GM23248 (cell line): ENCODE measurements at regions not wholly inside any gene's neighbourhood (a gene's known extent, or its start where the extent isn't known, plus 50 kb on each side); places are given as distances from the start of the nearest gene placed in this dataset.

Experiments used
- DNase-seq: peaks from one replicate; pipeline ENCODE4 v3.0.0-alpha.2; 2015
- H2AFZ ChIP-seq: fragments of 200-600 bp; sonication (generic); 2 replicates; pipeline ENCODE4 v1.6.1; 2016; ENCODE audit warnings: antibody characterized with exemption
- H3F3A ChIP-seq: fragments of 200-600 bp; sonication (generic); 2 replicates; pipeline ENCODE4 v1.6.1; 2016; ENCODE audit warnings: mild to moderate bottlenecking, antibody characterized with exemption, mixed run types; ENCODE audit not compliant: insufficient read depth
- H3K27ac ChIP-seq: fragments of 200-600 bp; sonication (generic); 2 replicates; pipeline ENCODE4 v1.5.1; 2016; ENCODE audit warnings: mild to moderate bottlenecking
- H3K27me3 ChIP-seq: fragments of 200-600 bp; sonication (generic); replicated peaks from 2 replicates; pipeline ENCODE4 v1.6.1; 2016; ENCODE audit warnings: mild to moderate bottlenecking; ENCODE audit not compliant: insufficient read depth
- H3K36me3 ChIP-seq: fragments of 200-600 bp; sonication (generic); 2 replicates; pipeline ENCODE4 v1.6.1; 2016; ENCODE audit warnings: low read depth, mild to moderate bottlenecking
- H3K4me1 ChIP-seq: fragments of 200-600 bp; sonication (generic); 2 replicates; pipeline ENCODE4 v1.6.1; 2016; ENCODE audit warnings: mild to moderate bottlenecking; ENCODE audit not compliant: insufficient read depth
- H3K4me2 ChIP-seq: fragments of 200-600 bp; sonication (generic); one replicate; pipeline ENCODE4 v1.6.1; 2016; ENCODE audit warnings: mild to moderate bottlenecking; ENCODE audit not compliant: unreplicated experiment
- H3K4me3 ChIP-seq: fragments of 200-600 bp; sonication (generic); 2 replicates; pipeline ENCODE4 v1.5.1; 2016; ENCODE audit warnings: mild to moderate bottlenecking
- H3K79me2 ChIP-seq: fragments of 200-600 bp; sonication (generic); 2 replicates; pipeline ENCODE4 v1.6.1; 2016; ENCODE audit warnings: mild to moderate bottlenecking; ENCODE audit not compliant: insufficient read depth
- H3K9ac ChIP-seq: fragments of 200-600 bp; sonication (generic); 2 replicates; pipeline ENCODE4 v1.6.1; 2016; ENCODE audit warnings: mild to moderate bottlenecking
- H3K9me2 ChIP-seq: fragments of 200-600 bp; sonication (generic); 2 replicates; pipeline ENCODE4 v1.6.1; 2016; ENCODE audit warnings: mixed run types, mild to moderate bottlenecking, moderate library complexity; ENCODE audit not compliant: insufficient read depth
- H3K9me3 ChIP-seq: fragments of 200-600 bp; sonication (generic); one replicate; pipeline ENCODE4 v1.6.1; 2017; ENCODE audit warnings: low read depth
- H4K20me1 ChIP-seq: fragments of 200-600 bp; sonication (generic); 2 replicates; pipeline ENCODE4 v1.6.0; 2016; ENCODE audit not compliant: insufficient read depth
- EZH2 ChIP-seq: fragments of 200-600 bp; sonication (generic); IDR thresholded peaks from 2 replicates; pipeline ENCODE4 v1.6.1; 2018; ENCODE audit warnings: antibody characterized with exemption, mild to moderate bottlenecking; ENCODE audit not compliant: insufficient read depth, poor library complexity, severe bottlenecking
- EZH2phosphoT487 ChIP-seq: fragments of 200-600 bp; sonication (generic); IDR thresholded peaks from 2 replicates; pipeline ENCODE4 v1.6.1; 2018; ENCODE audit warnings: antibody characterized with exemption, moderate library complexity, mild to moderate bottlenecking, low read depth; ENCODE audit not compliant: insufficient read depth
- WGBS, 2 experiments: methylation state at CpG; one replicate each; pipeline ENCODE4 v1.1.6; 2015 to 2017; ENCODE audit warnings: low lambda C conversion rate in 2 of 2, low coverage in 1 of 2; ENCODE audit errors: missing lambda C conversion rate in 2 of 2; 5-methylcytosine and 5-hydroxymethylcytosine counted together
- in situ Hi-C: fragments of 300-500 bp; cut with MboI; formaldehyde crosslinking; loops from 2 replicates; pipeline ENCODE4 v1.15.0; 2020

GRCh38 chr1:218996362-218996761 is 177.3 kb upstream of the LYPLAL1 start:
- peak; percentile 44 for DNase-seq
- no peak for TF ChIP-seq EZH2phosphoT487
- no peak for TF ChIP-seq EZH2
- no peaks in the 10 kb centered on the region for H3K36me3 ChIP-seq

GRCh38 chr1:219000005-219000404 is 173.7 kb upstream of the LYPLAL1 start:
- WGBS, 2 experiments, result 58 to 78% methylated on average over 1 of the region's 1 CpG
- in situ Hi-C loops, result no loop called here

More at GRCh38 chr1:218996362-218996761, 177.3 kb upstream of the LYPLAL1 start:
- H3K4me3 ChIP-seq, result no peak overlapping the region
- H2AFZ ChIP-seq, result no peak overlapping the region
- no peaks in the 10 kb centered on the region for H3K27me3 ChIP-seq
- H3K9me2 ChIP-seq, result no peaks in the 10 kb centered on the region
- H3K79me2 ChIP-seq, result no peaks in the 10 kb centered on the region
- in situ Hi-C loops, result no loop called here
- H3K4me1 ChIP-seq, result no peaks in the 10 kb centered on the region
- no peak overlapping the region for H3K4me2 ChIP-seq
- H4K20me1 ChIP-seq, result no peaks in the 10 kb centered on the region
- no peaks in the 10 kb centered on the region for H3F3A ChIP-seq
- no peak overlapping the region for H3K27ac ChIP-seq
- H3K9me3 ChIP-seq, result no peaks in the 10 kb centered on the region
- H3K9ac ChIP-seq, result no peak overlapping the region

GRCh38 chr1:219000631-219001030 is 173.0 kb upstream of the LYPLAL1 start:
- no peaks in the 10 kb centered on the region for H3F3A ChIP-seq
- in situ Hi-C loops, result no loop called here
- no peaks in the 10 kb centered on the region for H3K79me2 ChIP-seq
- no peak overlapping the region for H3K27ac ChIP-seq
- no peaks in the 10 kb centered on the region for H3K27me3 ChIP-seq
- no peak overlapping the region for H3K4me3 ChIP-seq
- no peaks in the 10 kb centered on the region for H3K9me3 ChIP-seq
- WGBS, 2 experiments, result 69 to 86% methylated on average over 1 of the region's 1 CpG
- DNase-seq, result no peak
- no peak overlapping the region for H3K4me2 ChIP-seq
- H3K9ac ChIP-seq, result no peak overlapping the region
- no peaks in the 10 kb centered on the region for H3K9me2 ChIP-seq
- H3K4me1 ChIP-seq, result no peaks in the 10 kb centered on the region
- no peak overlapping the region for H2AFZ ChIP-seq
- H4K20me1 ChIP-seq, result no peaks in the 10 kb centered on the region
- TF ChIP-seq EZH2phosphoT487, result no peak
- no peak for TF ChIP-seq EZH2
- H3K36me3 ChIP-seq, result no peaks in the 10 kb centered on the region

More at GRCh38 chr1:219000005-219000404, 173.7 kb upstream of the LYPLAL1 start:
- H3K4me2 ChIP-seq, result no peak overlapping the region
- H3K36me3 ChIP-seq, result no peaks in the 10 kb centered on the region
- no peak overlapping the region for H3K9ac ChIP-seq
- no peak overlapping the region for H3K27ac ChIP-seq
- H4K20me1 ChIP-seq, result no peaks in the 10 kb centered on the region
- no peaks in the 10 kb centered on the region for H3K4me1 ChIP-seq
- no peaks in the 10 kb centered on the region for H3K27me3 ChIP-seq
- DNase-seq, result no peak
- no peaks in the 10 kb centered on the region for H3K9me3 ChIP-seq
- no peaks in the 10 kb centered on the region for H3F3A ChIP-seq
- TF ChIP-seq EZH2 (no peak), EZH2phosphoT487 (no peak)
- no peak overlapping the region for H3K4me3 ChIP-seq
- H3K9me2 ChIP-seq, result no peaks in the 10 kb centered on the region
- no peaks in the 10 kb centered on the region for H3K79me2 ChIP-seq
- no peak overlapping the region for H2AFZ ChIP-seq

- Histone ChIP-seq H3F3A (no peaks in the 10 kb centered on the region), H3K4me1 (no peaks in the 10 kb centered on the region), H4K20me1 (no peaks in the 10 kb centered on the region), H3K9me2 (no peaks in the 10 kb centered on the region), H3K79me2 (no peaks in the 10 kb centered on the region), H3K36me3 (no peaks in the 10 kb centered on the region), H3K9ac (no peak overlapping the region), H3K27ac (no peak overlapping the region), H3K4me3 (no peak overlapping the region), H2AFZ (no peak overlapping the region), H3K4me2 (no peak overlapping the region), H3K27me3 (no peaks in the 10 kb centered on the region), H3K9me3 (no peaks in the 10 kb centered on the region)
- TF ChIP-seq EZH2 (no peak), EZH2phosphoT487 (no peak)
- no peak for DNase-seq
- in situ Hi-C loops, result no loop called here
- 67 to 73% methylated on average over 2 of the region's 2 CpGs for WGBS, 2 experiments
These were observed 163.0 kb upstream of the LYPLAL1 start for GRCh38 chr1:219010720-219011119.

GRCh38 chr1:219020386-219020785 is 153.3 kb upstream of the LYPLAL1 start:
- DNase-seq, result peak; percentile 1
- Histone ChIP-seq H3K27ac (no peak overlapping the region), H3F3A (no peaks in the 10 kb centered on the region), H3K9ac (no peak overlapping the region), H3K4me3 (no peak overlapping the region), H3K36me3 (no peaks in the 10 kb centered on the region), H3K79me2 (no peaks in the 10 kb centered on the region), H4K20me1 (no peaks in the 10 kb centered on the region), H2AFZ (no peak overlapping the region), H3K9me3 (no peaks in the 10 kb centered on the region), H3K9me2 (no peaks in the 10 kb centered on the region), H3K4me2 (no peak overlapping the region), H3K27me3 (no peaks in the 10 kb centered on the region), H3K4me1 (no peaks in the 10 kb centered on the region)
- 21 to 26% methylated on average over 2 of the region's 2 CpGs for WGBS, 2 experiments
- TF ChIP-seq EZH2 (no peak), EZH2phosphoT487 (no peak)
- in situ Hi-C loops, result no loop called here
